IMR-90 (cell line): ENCODE measurements at regions not wholly inside any gene's neighbourhood (a gene's known extent, or its start where the extent isn't known, plus 50 kb on each side); places are given as distances from the start of the nearest gene placed in this dataset.

ENCODE experiments used
- ATAC-seq: fragments of 200-7000 bp; cut with Tn5 transposase; 2 replicates; pipeline ENCODE4 v1.9.1; 2020; ENCODE audit warnings: low read depth, mild to moderate bottlenecking, moderate library complexity
- BruUV-seq: library from RNA; stranded (reverse); fragments of 400-500 nt; replicated peaks from 2 replicates; lab custom pipeline; 2021; lab: Mats Ljungman, UMichigan
- CTCF ChIA-PET: fragments of 300-600 bp; formaldehyde crosslinking; extraction: SDS; loops from one replicate; lab custom pipeline; 2021; ENCODE audit warnings: antibody characterized with exemption; lab: Yijun Ruan, JAX
- POLR2A ChIA-PET: fragments of 300-600 bp; sonication (Branson Sonifier 250); formaldehyde crosslinking; loops from one replicate; lab custom pipeline; 2022; ENCODE audit warnings: antibody characterized with exemption; ENCODE audit not compliant: unreplicated experiment; lab: Charles Lee
- DNase-seq: peaks from one replicate; pipeline ENCODE4 v3.0.0; 2013
- H2AFZ ChIP-seq: replicated peaks from 2 replicates; pipeline ENCODE3; 2013; ENCODE audit warnings: low read length, mild to moderate bottlenecking; ENCODE audit not compliant: poor library complexity
- H2AK5ac ChIP-seq: 2 replicates; pipeline ENCODE4 v1.6.1; 2013; ENCODE audit warnings: low read depth, low read length, inconsistent platforms
- H2AK9ac ChIP-seq: replicated peaks from 2 replicates; pipeline ENCODE3; 2013; ENCODE audit warnings: mild to moderate bottlenecking, low read depth, low read length, moderate library complexity; ENCODE audit not compliant: poor library complexity
- H2BK120ac ChIP-seq: 2 replicates; pipeline ENCODE4 v1.6.1; 2013; ENCODE audit warnings: low read depth, low read length, inconsistent platforms
- H2BK15ac ChIP-seq: 3 replicates; pipeline ENCODE4 v1.6.1; 2013; ENCODE audit warnings: low read depth, low read length, inconsistent platforms
- H2BK20ac ChIP-seq: 2 replicates; pipeline ENCODE4 v1.6.1; 2013; ENCODE audit warnings: low read depth, mild to moderate bottlenecking, inconsistent platforms, low read length, moderate library complexity
- H2BK5ac ChIP-seq: 2 replicates; pipeline ENCODE4 v1.6.1; 2013; ENCODE audit warnings: mild to moderate bottlenecking, low read depth, low read length, inconsistent platforms; ENCODE audit not compliant: poor library complexity, severe bottlenecking
- H3K14ac ChIP-seq: replicated peaks from 2 replicates; pipeline ENCODE4 v1.6.1; 2013; ENCODE audit warnings: low read depth, low read length, inconsistent platforms
- H3K18ac ChIP-seq: 2 replicates; pipeline ENCODE4 v1.6.1; 2013; ENCODE audit warnings: low read depth, low read length, control low read depth
- H3K23ac ChIP-seq: 2 replicates; pipeline ENCODE4 v1.6.1; 2013; ENCODE audit warnings: low read depth, low read length, inconsistent platforms
- H3K27ac ChIP-seq: 2 replicates; pipeline ENCODE4 v1.5.1; 2013; ENCODE audit warnings: mild to moderate bottlenecking, control low read depth, low read length; ENCODE audit not compliant: insufficient read depth
- H3K27me3 ChIP-seq: 2 replicates; pipeline ENCODE4 v1.6.1; 2013; ENCODE audit warnings: low read length; ENCODE audit not compliant: control insufficient read depth, insufficient read depth
- H3K36me3 ChIP-seq: 2 replicates; pipeline ENCODE4 v1.6.1; 2013; ENCODE audit warnings: low read length, mixed read lengths; ENCODE audit not compliant: control insufficient read depth, insufficient read depth
- H3K4ac ChIP-seq: 2 replicates; pipeline ENCODE4 v1.6.1; 2013; ENCODE audit warnings: low read depth, low read length, inconsistent platforms
- H3K4me1 ChIP-seq: 2 replicates; pipeline ENCODE4 v1.6.1; 2013; ENCODE audit warnings: low read length, mixed read lengths; ENCODE audit not compliant: control insufficient read depth, insufficient read depth
- H3K4me2 ChIP-seq: 2 replicates; pipeline ENCODE4 v1.6.1; 2013; ENCODE audit warnings: low read depth, mild to moderate bottlenecking, control low read depth, low read length, moderate library complexity
- H3K4me3 ChIP-seq: 2 replicates; pipeline ENCODE4 v1.5.1; 2013; ENCODE audit warnings: low read depth, mild to moderate bottlenecking, control low read depth, low read length, moderate library complexity; ENCODE audit not compliant: insufficient read depth
- H3K56ac ChIP-seq: 2 replicates; pipeline ENCODE4 v1.6.1; 2013; ENCODE audit warnings: low read length, inconsistent platforms; ENCODE audit not compliant: insufficient read depth; ENCODE audit errors: extremely low read depth
- H3K79me1 ChIP-seq, 2 experiments: 2 replicates each; pipeline ENCODE4 v1.6.1; 2013; ENCODE audit warnings: low read length in 2 of 2, inconsistent platforms in 1 of 2, low read depth in 1 of 2
- H3K9ac ChIP-seq: 2 replicates; pipeline ENCODE4 v1.6.1; 2013; ENCODE audit warnings: low read depth, low read length, control low read depth
- H3K9me1 ChIP-seq: 2 replicates; pipeline ENCODE4 v1.6.1; 2013; ENCODE audit warnings: low read length, inconsistent platforms; ENCODE audit not compliant: insufficient read depth
- H3K9me3 ChIP-seq: 2 replicates; pipeline ENCODE4 v1.6.1; 2013; ENCODE audit warnings: low read length; ENCODE audit not compliant: control insufficient read depth, insufficient read depth
- H4K20me1 ChIP-seq: 2 replicates; pipeline ENCODE4 v1.6.1; 2013; ENCODE audit warnings: low read length, inconsistent platforms; ENCODE audit not compliant: insufficient read depth
- H4K5ac ChIP-seq: 2 replicates; pipeline ENCODE4 v1.6.1; 2013; ENCODE audit warnings: mild to moderate bottlenecking, low read depth, low read length, control low read depth
- H4K8ac ChIP-seq, 2 experiments: 2 replicates each; pipeline ENCODE4 v1.6.1; 2013; ENCODE audit warnings: low read depth in 2 of 2, low read length in 2 of 2, control low read depth in 1 of 2, inconsistent platforms in 1 of 2
- H4K91ac ChIP-seq: 2 replicates; pipeline ENCODE4 v1.6.1; 2013; ENCODE audit warnings: low read depth, low read length, inconsistent platforms; ENCODE audit not compliant: insufficient read depth
- BHLHE40 ChIP-seq: fragments of 150-350 bp; IDR thresholded peaks from 2 replicates; pipeline ENCODE4 v1.6.1; 2016; ENCODE audit warnings: mild to moderate bottlenecking, low read depth, low read length
- CHD1 ChIP-seq: IDR thresholded peaks from 2 replicates; pipeline ENCODE4 v1.6.1; 2012; ENCODE audit warnings: low read depth, low read length, improper control_type of control experiment
- MAFK ChIP-seq: IDR thresholded peaks from 2 replicates; pipeline ENCODE4 v1.6.1; 2012; ENCODE audit warnings: low read depth, low read length, improper control_type of control experiment
- POLR2A ChIP-seq: IDR thresholded peaks from 2 replicates; pipeline ENCODE4 v1.6.1; 2012; ENCODE audit warnings: mild to moderate bottlenecking, low read depth, low read length
- SMC3 ChIP-seq: fragments of 150-350 bp; IDR thresholded peaks from 2 replicates; pipeline ENCODE4 v1.6.1; 2016; ENCODE audit warnings: low read depth, mild to moderate bottlenecking, antibody characterized with exemption, low read length, moderate library complexity
- WGBS, 2 experiments: methylation state at CpG; one replicate each; pipeline versions ENCODE4 v1.1.5 to v1.1.7; 2013; ENCODE audit warnings: missing lambda C conversion rate in 2 of 2; ENCODE audit not compliant: insufficient read length in 1 of 2; ENCODE audit errors: extremely low coverage in 2 of 2; 5-methylcytosine and 5-hydroxymethylcytosine counted together
- dilution Hi-C: fragments of 300-500 bp; cut with HindIII; formaldehyde crosslinking; loops from one replicate; pipeline ENCODE4 v1.14.3; 2018; ENCODE audit warnings: low sequenced_read_pairs; ENCODE audit not compliant: unreplicated experiment
- in situ Hi-C: fragments of 300-500 bp; cut with MboI; formaldehyde crosslinking; loops from 3 replicates; pipeline ENCODE4 v1.14.3; 2019; ENCODE audit warnings: low sequenced_read_pairs, inconsistent platforms, mixed read lengths
- intact Hi-C: fragments of 100-400 bp; cut with micrococcal nuclease; formaldehyde crosslinking; loops from 2 replicates; pipeline ENCODE4 v1.10.0; 2022

GRCh38 chr2:58449286-58450010, 208.3 kb upstream of the FANCL start:
- H3K36me3 ChIP-seq: no peaks in the 10 kb centered on the region
- H3K9ac ChIP-seq: no peak overlapping the region
- H3K27me3 ChIP-seq: no peaks in the 10 kb centered on the region
- dilution Hi-C loops (no loop called here), intact Hi-C loops (loop anchor here (2.0 to 10.0 kb wide), 2 partner anchors 405 to 689 kb away; partner anchors contain the start of gene VRK2), in situ Hi-C loops (loop anchor here (25.0 kb wide), 1 partner anchor 312 kb away; no protein-coding TSS in a partner anchor)
- no peak overlapping the region for H2BK15ac ChIP-seq
- no peaks in the 10 kb centered on the region for H4K20me1 ChIP-seq
- H3K4me1 ChIP-seq: no peaks in the 10 kb centered on the region
- no peak overlapping the region for H2BK5ac ChIP-seq
- no peak overlapping the region for H3K23ac ChIP-seq
- H3K4me3 ChIP-seq: no peak overlapping the region
- H3K56ac ChIP-seq: no peak overlapping the region
- H4K8ac ChIP-seq: no peak overlapping the region
- no peak for TF ChIP-seq CHD1
- TF ChIP-seq POLR2A: no peak
- no peak for TF ChIP-seq BHLHE40
- TF ChIP-seq SMC3: no peak
- no peak for TF ChIP-seq MAFK
- no peak overlapping the region for H4K5ac ChIP-seq
- WGBS, 2 experiments: no CpG with 5 or more reads among the region's 3 CpGs
- no TSS peak for BruUV-seq
- H2BK20ac ChIP-seq: no peak overlapping the region
- no peak overlapping the region for H3K18ac ChIP-seq
- no peaks in the 10 kb centered on the region for H3K9me1 ChIP-seq
- H3K14ac ChIP-seq: no peak overlapping the region
- H2AK9ac ChIP-seq: no peak overlapping the region
- H2BK120ac ChIP-seq: no peak overlapping the region
- H3K9me3 ChIP-seq: no peaks in the 10 kb centered on the region
- ATAC-seq (no peak), DNase-seq (no peak)
- H3K27ac ChIP-seq: no peak overlapping the region
- H3K4ac ChIP-seq: no peak overlapping the region
- no peak overlapping the region for H2AFZ ChIP-seq
- ChIA-PET POLR2A (no interaction called here), CTCF (no interaction called here)
- H4K91ac ChIP-seq: no peak overlapping the region
- no peak overlapping the region for H3K4me2 ChIP-seq
- H3K79me1 ChIP-seq: no peaks in the 10 kb centered on the region
- no peak overlapping the region for H2AK5ac ChIP-seq
